ENCODE measurements at regions not wholly inside any gene's neighbourhood (a gene's known extent, or its start where the extent isn't known, plus 50 kb on each side); places are given as distances from the start of the nearest gene placed in this dataset.

- Mint-ChIP-seq H3K27me3 (ENCODE audit: low read depth in 3 of 3) (peaks cover 0 to 4% (median 2%) of the 10 kb centered on the region in 3 donors), H3K4me3 (no peak overlapping the region), H3K27ac (no peak overlapping the region), H3K4me1 (no peaks in the 10 kb centered on the region), H3K9me3 (no peaks in the 10 kb centered on the region), H3K36me3 (no peaks in the 10 kb centered on the region)
- no peak for DNase-seq
Measured at GRCh38 chr2:59968441-59968840, 585.0 kb downstream of the BCL11A start.

- no peak overlapping the region for H3K4me3 Mint-ChIP-seq
- H3K4me1 Mint-ChIP-seq = no peaks in the 10 kb centered on the region
- DNase-seq = no peak
- H3K27ac Mint-ChIP-seq = no peak overlapping the region
- no peaks in the 10 kb centered on the region for H3K36me3 Mint-ChIP-seq
- peaks cover 0 to 4% (median 2%) of the 10 kb centered on the region in 3 donors for H3K27me3 Mint-ChIP-seq (ENCODE audit: low read depth in 3 of 3)
- no peaks in the 10 kb centered on the region for H3K9me3 Mint-ChIP-seq
Measured at GRCh38 chr2:59967691-59968090, 585.8 kb downstream of the BCL11A start.

GRCh38 chr2:59963157-59963556 is 590.3 kb downstream of the BCL11A start:
- Mint-ChIP-seq H3K27me3 (ENCODE audit: low read depth in 3 of 3) (peaks cover 0 to 4% (median 4%) of the 10 kb centered on the region in 3 donors), H3K27ac (no peak overlapping the region), H3K4me3 (no peak overlapping the region), H3K9me3 (no peaks in the 10 kb centered on the region), H3K4me1 (no peaks in the 10 kb centered on the region), H3K36me3 (no peaks in the 10 kb centered on the region)
- DNase-seq = no peak

GRCh38 chr2:59961746-59962145 is 591.7 kb downstream of the BCL11A start:
- no peaks in the 10 kb centered on the region for H3K36me3 Mint-ChIP-seq
- peaks cover 0 to 2% (median 0%) of the 10 kb centered on the region in 3 donors for H3K27me3 Mint-ChIP-seq (ENCODE audit: low read depth in 3 of 3)
- no peaks in the 10 kb centered on the region for H3K9me3 Mint-ChIP-seq
- no peak overlapping the region for H3K4me3 Mint-ChIP-seq
- H3K27ac Mint-ChIP-seq = no peak overlapping the region
- DNase-seq = no peak
- H3K4me1 Mint-ChIP-seq = no peaks in the 10 kb centered on the region

GRCh38 chr2:59959944-59960343 is 593.5 kb downstream of the BCL11A start:
- peaks cover 0 to 2% (median 0%) of the 10 kb centered on the region in 3 donors for H3K27me3 Mint-ChIP-seq (ENCODE audit: low read depth in 3 of 3)
- no peak for DNase-seq
- H3K4me1 Mint-ChIP-seq = no peaks in the 10 kb centered on the region
- H3K36me3 Mint-ChIP-seq = no peaks in the 10 kb centered on the region
- no peak overlapping the region for H3K27ac Mint-ChIP-seq
- no peak overlapping the region for H3K4me3 Mint-ChIP-seq
- no peaks in the 10 kb centered on the region for H3K9me3 Mint-ChIP-seq

GRCh38 chr2:59957504-59957903 is 596.0 kb downstream of the BCL11A start:
- DNase-seq = no peak
- Mint-ChIP-seq H3K4me3 (no peak overlapping the region), H3K27me3 (ENCODE audit: low read depth in 3 of 3) (peaks cover 0 to 2% (median 1%) of the 10 kb centered on the region in 3 donors), H3K36me3 (no peaks in the 10 kb centered on the region), H3K27ac (no peak overlapping the region), H3K4me1 (no peaks in the 10 kb centered on the region), H3K9me3 (no peaks in the 10 kb centered on the region)

GRCh38 chr2:59956981-59957380 is 596.5 kb downstream of the BCL11A start:
- H3K4me1 Mint-ChIP-seq = no peaks in the 10 kb centered on the region
- no peak overlapping the region for H3K27ac Mint-ChIP-seq
- H3K4me3 Mint-ChIP-seq = no peak overlapping the region
- no peaks in the 10 kb centered on the region for H3K9me3 Mint-ChIP-seq
- no peaks in the 10 kb centered on the region for H3K36me3 Mint-ChIP-seq
- DNase-seq = no peak
- peaks cover 0 to 1% (median 0%) of the 10 kb centered on the region in 3 donors for H3K27me3 Mint-ChIP-seq (ENCODE audit: low read depth in 3 of 3)

GRCh38 chr2:59947917-59948541 is 605.4 kb downstream of the BCL11A start:
- Mint-ChIP-seq H3K4me3 (no peak overlapping the region), H3K36me3 (no peaks in the 10 kb centered on the region), H3K9me3 (no peaks in the 10 kb centered on the region), H3K4me1 (no peaks in the 10 kb centered on the region), H3K27me3 (ENCODE audit: low read depth in 3 of 3) (peaks cover 0 to 2% (median 2%) of the 10 kb centered on the region in 3 donors), H3K27ac (no peak overlapping the region)
- no peak for DNase-seq

GRCh38 chr2:59947209-59947608 is 606.2 kb downstream of the BCL11A start:
- Mint-ChIP-seq H3K4me1 (no peaks in the 10 kb centered on the region), H3K9me3 (no peaks in the 10 kb centered on the region), H3K27me3 (ENCODE audit: low read depth in 3 of 3) (peaks cover 0 to 2% (median 2%) of the 10 kb centered on the region in 3 donors), H3K36me3 (no peaks in the 10 kb centered on the region), H3K4me3 (no peak overlapping the region), H3K27ac (no peak overlapping the region)
- DNase-seq = no peak

GRCh38 chr2:59939236-59939635 is 614.2 kb downstream of the BCL11A start:
- H3K9me3 Mint-ChIP-seq = no peaks in the 10 kb centered on the region

GRCh38 chr2:59938181-59938580 is 615.3 kb downstream of the BCL11A start:
- DNase-seq = no peak
- no peak overlapping the region for H3K4me3 Mint-ChIP-seq
- H3K36me3 Mint-ChIP-seq = no peaks in the 10 kb centered on the region
- no peaks in the 10 kb centered on the region for H3K9me3 Mint-ChIP-seq
- H3K27ac Mint-ChIP-seq = no peak overlapping the region
- H3K27me3 Mint-ChIP-seq (ENCODE audit: low read depth in 3 of 3) = peaks cover 0 to 4% (median 2%) of the 10 kb centered on the region in 3 donors
- H3K4me1 Mint-ChIP-seq = peaks cover 0 to 5% of the 10 kb centered on the region in 2 donors

More at GRCh38 chr2:59939236-59939635, 614.2 kb downstream of the BCL11A start:
- Mint-ChIP-seq H3K27ac (no peak overlapping the region), H3K27me3 (ENCODE audit: low read depth in 3 of 3) (peaks cover 0 to 4% (median 2%) of the 10 kb centered on the region in 3 donors), H3K4me1 (peaks cover 0 to 5% of the 10 kb centered on the region in 2 donors), H3K4me3 (no peak overlapping the region), H3K36me3 (no peaks in the 10 kb centered on the region)
- no peak for DNase-seq

- Mint-ChIP-seq H3K27me3 (ENCODE audit: low read depth in 3 of 3) (peaks cover 0 to 4% (median 0%) of the 10 kb centered on the region in 3 donors), H3K36me3 (no peaks in the 10 kb centered on the region), H3K9me3 (no peaks in the 10 kb centered on the region), H3K4me3 (no peak overlapping the region), H3K4me1 (peaks cover 0 to 3% of the 10 kb centered on the region in 2 donors), H3K27ac (no peak overlapping the region)
- no peak for DNase-seq
Measured at GRCh38 chr2:59936048-59936447, 617.4 kb downstream of the BCL11A start.

- no peaks in the 10 kb centered on the region for H3K4me1 Mint-ChIP-seq
- no peak for DNase-seq
- H3K9me3 Mint-ChIP-seq = no peaks in the 10 kb centered on the region
- H3K27ac Mint-ChIP-seq = no peak overlapping the region
- no peaks in the 10 kb centered on the region for H3K27me3 Mint-ChIP-seq (ENCODE audit: low read depth in 3 of 3)
- H3K4me3 Mint-ChIP-seq = no peak overlapping the region
- no peaks in the 10 kb centered on the region for H3K36me3 Mint-ChIP-seq
Measured at GRCh38 chr2:59935005-59935404, 618.4 kb downstream of the BCL11A start.

- Mint-ChIP-seq H3K27me3 (ENCODE audit: low read depth in 3 of 3) (no peaks in the 10 kb centered on the region), H3K36me3 (no peaks in the 10 kb centered on the region), H3K27ac (no peak overlapping the region), H3K4me3 (no peak overlapping the region), H3K4me1 (no peaks in the 10 kb centered on the region), H3K9me3 (no peaks in the 10 kb centered on the region)
- no peak for DNase-seq
Measured at GRCh38 chr2:59933948-59934347, 619.5 kb downstream of the BCL11A start.

- H3K27ac Mint-ChIP-seq = no peak overlapping the region
- no peaks in the 10 kb centered on the region for H3K9me3 Mint-ChIP-seq
- no peak overlapping the region for H3K4me3 Mint-ChIP-seq
- H3K36me3 Mint-ChIP-seq = no peaks in the 10 kb centered on the region
- H3K27me3 Mint-ChIP-seq (ENCODE audit: low read depth in 3 of 3) = peaks cover 0 to 2% (median 2%) of the 10 kb centered on the region in 3 donors
- no peak for DNase-seq
- no peaks in the 10 kb centered on the region for H3K4me1 Mint-ChIP-seq
Measured at GRCh38 chr2:59932341-59932740, 621.1 kb downstream of the BCL11A start.

All from immature natural killer cell (primary cell).